Panc1 (cell line): ENCODE measurements at regions not wholly inside any gene's neighbourhood (a gene's known extent, or its start where the extent isn't known, plus 50 kb on each side); places are given as distances from the start of the nearest gene placed in this dataset.

Source experiments
- ATAC-seq: fragments of 200-7000 bp; cut with Tn5 transposase; 2 replicates; pipeline ENCODE4 v1.9.1; 2020; ENCODE audit warnings: mild to moderate bottlenecking, moderate library complexity
- BruUV-seq: library from RNA; stranded (reverse); fragments of 400-500 nt; replicated peaks from 2 replicates; lab custom pipeline; 2021; lab: Mats Ljungman, UMichigan
- CTCF ChIA-PET: fragments of 300-600 bp; sonication (Branson Sonifier 250); formaldehyde crosslinking; loops from one replicate; lab custom pipeline; 2022; ENCODE audit warnings: antibody characterized with exemption; lab: Charles Lee
- POLR2A ChIA-PET: fragments of 300-600 bp; sonication (Branson Sonifier 250); formaldehyde crosslinking; loops from one replicate; lab custom pipeline; 2022; ENCODE audit warnings: antibody characterized with exemption; lab: Charles Lee
- DNase-seq: peaks from one replicate; pipeline ENCODE4 v3.0.0-alpha.2; 2010; ENCODE audit warnings: low read depth, low spot score
- H3K27ac ChIP-seq: 2 replicates; pipeline ENCODE4 v1.5.1; 2011; ENCODE audit warnings: mild to moderate bottlenecking, low read length, inconsistent platforms
- H3K27me3 ChIP-seq: fragments of 200-500 bp; sonication (Bioruptor generic); 2 replicates; pipeline ENCODE4 v1.6.0; 2014; ENCODE audit warnings: low read length, inconsistent platforms; ENCODE audit not compliant: control insufficient read depth, insufficient read depth
- H3K36me3 ChIP-seq: fragments of 200-500 bp; sonication (Bioruptor generic); 2 replicates; pipeline ENCODE4 v1.5.1; 2014; ENCODE audit warnings: inconsistent platforms, mild to moderate bottlenecking, low read length, moderate library complexity; ENCODE audit not compliant: control insufficient read depth, insufficient read depth
- H3K4me1 ChIP-seq: 2 replicates; pipeline ENCODE4 v1.5.1; 2011; ENCODE audit warnings: inconsistent platforms, mild to moderate bottlenecking, low read length, moderate library complexity; ENCODE audit not compliant: control insufficient read depth, insufficient read depth
- H3K4me3 ChIP-seq, 2 experiments: 2 replicates each; pipeline ENCODE4 v1.5.1; 2011 to 2012; ENCODE audit warnings: low read depth in 2 of 2, low read length in 2 of 2, mild to moderate bottlenecking in 2 of 2, inconsistent platforms in 1 of 2, moderate library complexity in 1 of 2
- H3K9me3 ChIP-seq: fragments of 200-500 bp; sonication (Bioruptor generic); 2 replicates; pipeline ENCODE4 v1.5.1; 2014; ENCODE audit warnings: low read depth, mild to moderate bottlenecking, inconsistent platforms, low read length, moderate library complexity; ENCODE audit not compliant: control insufficient read depth, insufficient read depth
- CTCF ChIP-seq: fragments of 450-650 bp; IDR thresholded peaks from 2 replicates; pipeline ENCODE4 v1.5.1; 2017; ENCODE audit warnings: mild to moderate bottlenecking
- POLR2AphosphoS5 ChIP-seq: IDR thresholded peaks from 2 replicates; pipeline ENCODE4 v1.6.1; 2012; ENCODE audit warnings: mild to moderate bottlenecking, low read depth, low read length, moderate library complexity
- REST ChIP-seq, 2 experiments: IDR thresholded peaks; 2 replicates each; pipeline ENCODE4 v1.6.1; 2011 to 2012; ENCODE audit warnings: low read depth in 2 of 2, control low read depth in 1 of 2, low read length in 1 of 2, mild to moderate bottlenecking in 1 of 2, moderate library complexity in 1 of 2; ENCODE audit not compliant: insufficient read depth in 1 of 2
- SIN3A ChIP-seq: IDR thresholded peaks from 2 replicates; pipeline ENCODE4 v1.6.1; 2012; ENCODE audit warnings: low read depth, mild to moderate bottlenecking, low read length, moderate library complexity, borderline replicate concordance; ENCODE audit not compliant: insufficient read depth
- TCF7L2 ChIP-seq: IDR thresholded peaks from 2 replicates; pipeline ENCODE4 v1.6.1; 2011; ENCODE audit warnings: mild to moderate bottlenecking, low read depth, low read length, inconsistent platforms
- in situ Hi-C: cut with HindIII; loops from 2 replicates; pipeline ENCODE4 v1.10.0; 2016; ENCODE audit warnings: low sequenced_read_pairs, low pct_unique_long_range_greater_than_20kb
- intact Hi-C: fragments of 100-400 bp; cut with micrococcal nuclease; formaldehyde crosslinking; loops from one replicate; pipeline ENCODE4 v1.10.0; 2022; ENCODE audit not compliant: unreplicated experiment

GRCh38 chr12:63034601-63035000 lies 99.7 kb upstream of the PPM1H start:
- no peak for DNase-seq
- Histone ChIP-seq H3K9me3 (no peaks in the 10 kb centered on the region), H3K4me1 (no peaks in the 10 kb centered on the region), H3K27me3 (peaks cover 8% of the 10 kb centered on the region; the same call in 1 of the 2 replicates), H3K36me3 (no peaks in the 10 kb centered on the region), H3K27ac (no peak overlapping the region), H3K4me3 (no peak overlapping the region)
- intact Hi-C loops (no loop called here), in situ Hi-C loops (no loop called here)
- ChIA-PET CTCF (no interaction called here), POLR2A (interaction anchor here (0.5 kb wide), 2 partner anchors 19 to 41 kb away, joined by 3 to 4 read pairs; no protein-coding TSS in a partner anchor)
- ATAC-seq, result no peak
- no TSS peak for BruUV-seq
- TF ChIP-seq SIN3A (no peak), REST (IDR thresholded peaks at IDR 0.05; ENCODE audit: insufficient read depth in 1 of 2, low read depth in 2 of 2, low read length in 1 of 2) (no peak), CTCF (no peak), POLR2AphosphoS5 (no peak), TCF7L2 (no peak)

- in situ Hi-C loops, result no loop called here
- no peak for TF ChIP-seq CTCF
- TF ChIP-seq TCF7L2, result no peak
- no peak for TF ChIP-seq SIN3A
- no peak for TF ChIP-seq REST (IDR thresholded peaks at IDR 0.05; ENCODE audit: insufficient read depth in 1 of 2, low read depth in 2 of 2, low read length in 1 of 2)
- no peak for TF ChIP-seq POLR2AphosphoS5
- H3K36me3 ChIP-seq, result no peaks in the 10 kb centered on the region
Observed at GRCh38 chr12:63029676-63030075, 94.7 kb upstream of the PPM1H start.

More at GRCh38 chr12:63029676-63030075, 94.7 kb upstream of the PPM1H start:
- H3K9me3 ChIP-seq, result no peaks in the 10 kb centered on the region
- BruUV-seq, result no TSS peak
- intact Hi-C loops, result no loop called here
- ATAC-seq, result no peak
- no peaks in the 10 kb centered on the region for H3K4me1 ChIP-seq
- DNase-seq, result no peak
- POLR2A ChIA-PET, result no interaction called here
- CTCF ChIA-PET, result no interaction called here
- H3K27ac ChIP-seq, result no peak overlapping the region
- peaks cover 4% of the 10 kb centered on the region; the same call in 1 of the 2 replicates for H3K27me3 ChIP-seq
- H3K4me3 ChIP-seq, result no peak overlapping the region
